NCI-H345 treated with DMSO at 0.1 percent for 48 hours (cell line): ENCODE measurements at regions not wholly inside any gene's neighbourhood (a gene's known extent, or its start where the extent isn't known, plus 50 kb on each side); places are given as distances from the start of the nearest gene placed in this dataset.
"Not testable (repeated sequence)": the region's sequence is repeated elsewhere in the genome, so short reads cannot be mapped to it uniquely, and the experiment has no call there.

Source experiments
- DNase-seq: peaks from one replicate; lab custom pipeline; 2025; ENCODE audit not compliant: unreplicated experiment; lab: John Stamatoyannopoulos, UW

- no peak for DNase-seq
These were observed 232.9 kb upstream of the ANKRD50 start for GRCh38 chr4:124945422-124945821.

DNA sequence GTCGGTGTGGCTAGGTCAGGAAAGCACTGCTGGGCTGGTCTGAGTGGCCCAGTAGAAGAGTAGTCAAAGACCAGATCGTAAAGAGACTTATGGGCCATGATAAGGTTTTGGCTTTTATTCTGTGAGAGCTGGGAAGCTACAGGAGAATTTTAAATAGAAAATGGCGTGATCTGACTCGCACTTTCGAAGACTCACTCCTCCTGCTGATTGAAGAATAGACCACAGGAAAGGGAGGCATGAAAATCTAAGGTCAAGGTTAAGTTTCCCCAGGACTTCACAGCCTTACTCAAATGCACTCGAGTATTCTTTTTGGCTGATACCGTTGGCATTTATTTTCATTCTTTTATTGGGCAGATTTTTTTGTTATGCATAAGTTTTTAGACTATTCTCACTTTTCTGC is 231.4 kb upstream of the ANKRD50 start:
- no peak for DNase-seq

DNA sequence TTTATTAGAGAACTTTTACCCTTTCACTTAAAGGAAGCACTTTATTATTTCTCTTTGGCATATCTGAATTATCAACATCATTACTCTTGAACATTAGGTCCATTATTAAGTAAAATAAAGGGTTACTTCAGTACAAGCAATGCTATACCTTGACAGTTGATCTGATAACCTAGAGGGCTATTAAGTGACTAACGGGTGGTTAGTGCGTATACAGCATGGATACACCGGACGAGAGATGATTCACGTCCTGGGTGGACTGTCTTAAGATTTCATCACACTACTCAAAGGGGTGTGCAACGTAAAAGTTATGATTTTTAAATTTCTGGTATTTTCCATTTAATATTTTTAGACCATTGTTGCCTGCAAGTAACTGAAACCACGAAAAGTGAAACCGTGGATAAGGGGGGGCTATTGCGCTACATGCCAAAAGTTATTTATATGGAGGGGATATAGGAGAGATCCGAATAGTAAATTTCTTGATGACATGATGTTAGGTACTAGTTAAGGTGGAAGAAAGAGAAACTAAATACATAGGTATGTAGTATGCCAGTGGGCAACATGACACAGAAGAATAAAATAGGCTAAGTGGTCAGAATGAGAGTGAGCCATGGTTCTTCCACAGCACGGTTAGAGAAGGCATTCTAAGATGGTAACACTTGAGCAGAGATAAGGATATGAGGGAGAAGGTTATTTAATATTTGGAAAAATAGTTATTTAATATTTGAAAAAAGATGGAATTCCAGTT is 230.8 kb upstream of the ANKRD50 start:
- DNase-seq, result no peak

GRCh38 chr4:124941267-124941666 is 228.7 kb upstream of the ANKRD50 start:
- DNase-seq, result no peak

DNA sequence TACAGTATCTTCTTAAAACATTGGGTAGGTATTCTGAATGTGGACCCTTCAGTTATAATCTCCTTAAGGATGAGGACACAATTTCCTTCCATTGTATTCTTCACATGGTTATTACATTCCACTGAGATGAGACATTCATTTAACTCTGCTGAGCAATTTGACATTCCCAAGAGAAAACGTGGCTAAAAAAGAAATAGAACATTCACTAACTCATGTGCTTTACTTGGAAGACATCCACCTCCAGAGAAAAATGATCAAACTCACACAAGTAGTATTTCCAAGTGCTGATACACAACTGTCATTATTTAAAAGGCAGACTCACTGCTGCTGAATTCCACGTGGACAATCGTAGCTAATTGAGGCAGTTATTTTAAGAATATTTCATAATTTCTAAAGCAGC is 227.9 kb upstream of the ANKRD50 start:
- DNase-seq, result no peak

GRCh38 chr4:124939908-124940307 is 227.4 kb upstream of the ANKRD50 start:
- no peak for DNase-seq

- no peak for DNase-seq
These were observed 226.3 kb upstream of the ANKRD50 start for GRCh38 chr4:124938836-124939235.

GRCh38 chr4:124937993-124938392 is 225.5 kb upstream of the ANKRD50 start:
- DNase-seq, result no peak

DNA sequence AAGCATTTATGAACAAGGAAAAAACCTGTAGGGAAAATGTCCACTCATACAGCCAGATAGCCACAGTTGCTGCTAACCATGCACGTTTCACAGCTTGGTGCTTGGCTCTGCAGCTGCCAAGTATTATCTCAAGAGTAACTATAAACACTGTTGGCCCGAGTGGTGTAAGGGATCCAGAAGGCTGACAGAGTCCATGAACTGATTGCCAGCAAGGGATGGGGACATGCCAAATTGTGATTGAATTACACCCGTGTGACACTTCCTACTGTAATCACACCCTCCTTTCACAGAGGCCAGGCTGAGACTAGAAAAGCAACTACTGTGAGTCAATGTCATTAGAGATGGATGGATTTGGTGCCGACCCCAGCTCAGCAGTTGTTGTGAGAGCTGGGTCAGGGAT is 223.9 kb upstream of the ANKRD50 start:
- peak; percentile 55 for DNase-seq

DNA sequence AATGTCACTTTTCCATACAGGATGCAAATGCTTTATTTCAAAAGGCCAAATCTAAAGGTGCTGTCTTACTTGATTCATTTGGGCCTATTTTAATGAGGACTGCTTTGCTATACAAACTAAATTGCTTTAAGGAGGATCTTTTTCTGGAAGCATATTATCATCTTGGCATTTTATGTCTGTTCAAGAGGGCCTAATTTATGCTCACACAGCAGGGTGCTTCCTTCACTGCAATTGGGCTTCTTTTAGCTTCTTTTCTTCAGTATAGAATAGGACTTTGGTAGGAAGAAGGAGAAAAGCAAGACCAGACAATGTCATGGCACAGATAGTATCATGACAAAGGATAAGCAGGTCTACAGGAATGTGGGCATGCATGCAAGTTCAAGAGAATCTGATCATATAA is 222.4 kb upstream of the ANKRD50 start:
- no peak for DNase-seq

GRCh38 chr4:124933521-124933920 is 221.0 kb upstream of the ANKRD50 start:
- DNase-seq, result no peak

DNA sequence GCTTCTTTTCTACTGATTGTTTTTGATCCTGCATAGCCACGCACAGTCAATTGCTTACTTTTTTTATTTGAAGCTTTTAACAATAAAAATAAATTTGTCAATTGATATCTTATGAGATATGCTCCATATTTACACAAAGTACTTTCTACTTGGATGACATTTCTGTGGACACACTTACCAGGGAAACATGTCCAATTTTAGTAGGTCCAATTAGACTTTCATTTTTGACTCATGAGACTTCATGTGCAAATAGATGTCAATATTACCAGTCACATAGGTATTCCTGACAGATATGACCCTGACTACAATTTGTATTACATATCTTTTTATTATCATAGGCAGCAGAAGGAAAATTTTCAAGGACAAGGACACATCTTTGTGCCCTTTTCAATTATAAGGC is 219.9 kb upstream of the ANKRD50 start:
- no peak for DNase-seq

GRCh38 chr4:124931050-124931449 is 218.5 kb upstream of the ANKRD50 start:
- no peak for DNase-seq

- not testable (repeated sequence) for DNase-seq
These were observed 210.2 kb upstream of the ANKRD50 start for GRCh38 chr4:124922748-124923147.

DNA sequence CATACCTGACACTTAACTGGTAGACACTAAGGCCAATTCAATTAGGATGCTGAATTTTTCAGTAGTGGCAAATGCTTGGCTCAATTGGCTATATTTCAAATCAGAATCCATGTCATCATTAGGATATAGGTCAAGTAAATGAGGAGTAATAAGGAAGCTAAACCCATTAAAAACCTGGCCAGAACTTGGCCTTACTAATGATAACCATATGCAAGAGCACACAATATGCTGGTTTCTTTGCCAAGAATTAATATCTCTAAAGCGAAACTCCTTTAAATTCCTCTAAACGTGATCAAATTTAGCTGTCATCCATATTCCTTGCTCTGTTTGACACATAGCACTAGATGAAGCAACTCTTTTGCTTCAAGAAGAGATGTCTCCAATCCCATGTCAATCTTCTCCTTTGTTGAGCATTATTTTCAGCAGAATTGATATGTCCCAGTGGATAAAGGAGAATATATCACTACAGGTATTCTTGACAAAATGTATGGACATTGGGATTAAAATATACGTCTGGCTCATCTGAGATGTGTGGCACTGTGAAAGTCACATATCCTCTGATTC is 206.1 kb upstream of the ANKRD50 start:
- DNase-seq, result no peak

GRCh38 chr4:124915073-124915472 is 202.5 kb upstream of the ANKRD50 start:
- DNase-seq, result no peak

- DNase-seq, result no peak
These were observed 200.7 kb upstream of the ANKRD50 start for GRCh38 chr4:124913237-124913636.

DNA sequence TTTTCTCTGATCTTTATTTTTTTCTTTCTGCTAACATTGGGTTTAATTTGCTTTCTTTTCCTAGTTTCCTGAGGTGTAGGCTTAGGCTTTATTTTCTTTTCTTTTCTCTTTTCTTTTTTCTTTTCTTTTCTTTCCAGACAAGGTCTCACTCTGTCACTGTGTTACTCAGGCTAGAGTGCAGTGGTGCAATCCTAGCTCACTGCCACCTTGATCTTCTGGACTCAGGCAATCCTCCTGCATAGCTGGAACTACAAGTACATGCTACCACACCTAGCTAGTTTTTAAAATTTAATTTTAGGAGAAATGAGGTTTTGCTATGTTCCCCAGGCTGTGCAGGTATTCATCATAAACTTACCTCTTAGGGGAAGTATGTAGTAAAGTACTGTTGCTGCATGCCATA is 197.8 kb upstream of the ANKRD50 start:
- DNase-seq, result no peak

DNA sequence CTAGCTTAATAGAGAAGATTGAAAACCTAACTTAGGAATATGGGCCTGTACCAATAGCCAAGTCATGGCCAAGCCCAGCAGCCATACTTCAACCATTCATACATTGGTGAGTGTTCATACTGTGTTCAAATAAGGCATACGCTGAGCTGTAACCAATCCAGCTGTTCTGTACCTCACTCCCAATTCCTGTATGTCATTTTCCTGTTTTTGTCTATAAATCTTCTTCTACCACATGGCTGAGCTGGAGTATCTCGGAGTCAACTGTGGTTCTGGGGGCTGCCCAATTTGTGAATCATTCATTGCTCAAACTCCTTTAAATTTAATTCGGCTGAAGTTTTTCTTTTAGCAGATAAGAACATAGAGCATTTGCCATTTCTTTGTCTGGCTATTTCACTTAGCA is 195.3 kb upstream of the ANKRD50 start:
- DNase-seq, result no peak

GRCh38 chr4:124905441-124905840 is 192.9 kb upstream of the ANKRD50 start:
- DNase-seq, result no peak

DNA sequence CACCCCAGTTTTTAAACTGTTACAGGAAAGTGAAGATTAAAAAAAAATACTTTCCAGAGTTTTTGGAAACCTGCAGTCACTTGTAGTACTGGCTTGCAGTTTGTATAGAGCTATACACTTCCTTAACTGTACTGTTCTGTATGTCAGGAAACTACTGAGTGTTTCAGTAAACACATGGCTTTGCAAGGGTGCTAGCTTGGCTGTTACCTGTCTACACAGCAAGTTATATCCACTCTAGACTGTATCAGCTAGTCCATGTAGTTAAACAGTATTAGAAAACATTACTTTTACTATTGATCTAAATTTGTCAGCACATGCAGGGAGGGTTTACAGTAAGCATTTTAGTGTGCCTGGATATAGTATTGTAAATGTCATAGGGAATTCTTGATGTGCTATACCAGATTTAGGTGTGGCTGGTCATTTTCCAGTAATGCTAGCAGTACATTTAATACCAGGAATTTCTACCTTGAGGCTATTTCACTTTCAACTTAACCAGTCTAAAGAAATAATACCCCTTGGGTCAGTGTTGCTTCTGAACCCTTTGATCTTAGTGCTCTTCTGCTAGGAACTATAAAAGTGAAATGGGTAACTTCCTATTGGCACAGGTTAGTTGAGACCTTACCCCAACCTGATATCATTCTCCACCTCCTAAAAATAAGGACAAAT is 192.3 kb upstream of the ANKRD50 start:
- DNase-seq, result no peak

GRCh38 chr4:124903995-124904722 is 191.6 kb upstream of the ANKRD50 start:
- no peak for DNase-seq
